Choroid plexus epithelial cell (primary cell): ENCODE measurements at regions not wholly inside any gene's neighbourhood (a gene's known extent, or its start where the extent isn't known, plus 50 kb on each side); places are given as distances from the start of the nearest gene placed in this dataset.
A peak's percentile ranks its signal among the peaks of the same experiment; 100 is the strongest.

Experiments used
- DNase-seq: peaks from one replicate; pipeline ENCODE4 v3.0.0-alpha.2; 2010; ENCODE audit warnings: low read depth
- H3K4me3 ChIP-seq: 2 replicates; pipeline ENCODE4 v1.5.1; 2011; ENCODE audit warnings: low read depth, mild to moderate bottlenecking, control low read depth, low read length, moderate library complexity
- CTCF ChIP-seq: conservative IDR thresholded peaks from 2 replicates; pipeline ENCODE4 v1.5.1; 2011; ENCODE audit warnings: low read depth, mild to moderate bottlenecking, control low read depth, inconsistent platforms, low read length, moderate library complexity

DNA sequence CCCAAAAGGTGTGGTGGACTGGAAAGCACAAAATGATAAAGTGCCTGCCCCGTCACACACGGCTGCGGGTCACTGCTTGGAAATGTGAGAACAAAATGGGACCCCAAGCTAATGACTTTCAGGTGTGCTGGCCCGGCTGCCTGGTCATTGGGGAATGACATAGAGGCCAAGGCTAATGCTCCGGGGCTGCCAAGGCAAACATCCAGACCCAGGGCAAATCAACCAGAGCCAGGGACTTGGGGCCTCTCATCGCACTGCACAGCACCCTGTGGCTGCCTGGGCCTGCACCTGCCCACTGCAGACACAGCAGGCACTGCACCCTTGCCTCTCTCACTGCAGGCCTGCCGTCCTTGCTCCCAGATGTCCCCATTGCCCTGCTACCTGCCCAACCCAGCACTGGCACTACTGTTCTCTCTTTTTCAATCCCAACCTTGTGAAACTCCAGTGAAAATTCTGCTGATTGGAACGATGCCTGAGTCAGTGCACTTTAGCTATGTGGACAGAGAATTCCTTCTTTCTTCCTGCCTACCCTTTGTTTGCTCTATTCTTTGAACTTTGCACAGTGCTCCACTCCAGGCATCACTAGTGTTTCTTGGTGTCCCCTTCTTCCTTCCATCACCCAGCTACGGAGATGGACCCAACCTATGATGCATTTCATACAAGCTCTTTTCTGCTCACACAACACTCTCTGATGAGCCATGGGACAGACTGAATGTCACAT lies 849.5 kb downstream of the MAFB start:
- no peak for TF ChIP-seq CTCF

DNA sequence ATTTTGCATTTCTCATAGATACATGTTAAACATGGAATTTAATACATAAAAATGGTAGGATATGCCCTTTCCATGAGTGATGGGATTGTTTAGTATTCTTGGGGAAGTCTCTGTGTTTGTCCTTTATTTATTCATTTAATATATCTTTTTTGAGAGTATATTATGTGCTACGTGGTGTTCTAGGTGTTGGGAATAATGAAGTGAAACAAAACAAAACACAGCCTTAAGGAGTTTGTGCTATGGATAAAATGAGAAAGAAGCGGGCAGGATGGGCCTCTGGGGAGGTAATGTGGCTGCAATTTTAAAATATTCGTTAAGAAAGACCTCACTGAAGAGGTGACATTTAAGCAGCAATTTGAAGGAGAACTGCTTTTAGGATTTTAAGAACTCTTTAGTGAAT lies 851.5 kb downstream of the MAFB start:
- no peak for DNase-seq
- H3K4me3 ChIP-seq: no peak overlapping the region
- TF ChIP-seq CTCF: no peak

More for the DNA sequence above, 849.5 kb downstream of the MAFB start:
- no peak overlapping the region for H3K4me3 ChIP-seq
- no peak for DNase-seq

DNA sequence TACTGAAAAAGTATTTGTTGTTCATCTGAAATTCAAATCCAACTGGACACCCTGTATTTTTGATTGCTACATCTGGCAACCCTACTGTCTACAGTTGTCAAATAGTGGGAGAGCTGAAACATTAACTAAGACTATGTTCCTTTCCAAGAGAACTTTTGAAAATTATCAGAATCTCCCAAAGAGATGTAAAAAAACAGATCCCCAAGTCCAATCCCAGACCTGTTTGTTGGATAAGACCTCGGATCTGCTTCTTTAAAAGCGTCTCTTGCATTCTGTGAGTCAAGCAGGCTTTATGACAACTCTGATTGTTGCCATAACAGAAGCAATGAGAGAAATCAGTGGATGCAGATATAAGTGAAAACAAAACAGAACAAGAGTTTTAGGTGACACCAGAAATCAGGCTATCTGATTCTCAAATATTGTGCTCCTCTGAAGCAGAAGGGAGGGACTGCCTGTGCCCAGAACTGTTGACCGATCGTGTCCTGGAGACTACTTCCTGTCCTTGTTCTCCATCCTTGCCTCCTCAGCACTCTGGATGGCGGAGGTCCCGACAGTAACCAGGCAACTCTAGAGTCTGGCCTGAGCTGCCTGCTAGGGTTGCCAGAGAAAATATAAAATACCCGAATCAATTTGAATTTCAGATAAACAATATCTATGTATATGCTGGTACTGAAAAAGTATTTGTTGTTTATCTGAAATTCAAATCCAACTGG lies 853.8 kb downstream of the MAFB start:
- no peak for DNase-seq
- H3K4me3 ChIP-seq: no peak overlapping the region
- no peak for TF ChIP-seq CTCF

DNA sequence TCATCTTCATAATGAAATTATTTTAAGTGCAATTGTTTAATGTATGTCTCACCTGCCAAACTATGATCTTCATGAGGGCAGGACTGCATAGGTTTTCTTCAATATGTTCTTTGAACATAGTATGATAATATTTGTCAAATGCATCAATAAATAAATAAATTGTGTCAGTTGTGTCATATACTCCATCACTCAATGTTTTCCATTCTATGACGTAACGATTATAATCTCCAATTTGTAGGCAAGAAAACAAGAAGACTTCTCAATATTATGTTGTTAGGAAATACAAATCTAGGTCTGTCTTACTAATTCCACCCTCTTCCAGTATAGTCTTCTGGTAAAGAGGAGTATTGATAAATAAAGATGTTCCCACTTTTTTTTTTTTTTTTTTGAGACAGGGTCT lies 858.1 kb downstream of the MAFB start:
- no peak overlapping the region for H3K4me3 ChIP-seq
- TF ChIP-seq CTCF: no peak
- DNase-seq: no peak

DNA sequence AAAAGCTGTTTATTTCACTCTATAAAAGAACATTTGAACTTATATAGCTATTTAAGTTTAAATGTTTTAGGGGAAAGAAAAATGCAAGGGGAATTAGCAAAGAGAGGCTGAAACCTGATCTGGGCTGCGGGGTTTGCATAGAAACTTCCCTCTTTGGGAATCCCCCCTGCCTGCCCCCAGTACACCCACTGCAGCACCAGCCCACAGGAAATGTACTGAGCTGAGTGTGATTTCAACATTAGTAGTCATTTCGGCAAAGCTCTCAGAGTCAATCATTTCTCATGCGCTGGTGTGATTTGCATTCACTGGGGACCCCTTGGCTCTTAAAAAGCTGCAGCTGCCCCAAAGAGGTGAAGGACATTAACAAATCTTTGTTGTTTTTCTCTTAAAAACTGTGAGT lies 859.4 kb downstream of the MAFB start:
- DNase-seq: no peak
- no peak overlapping the region for H3K4me3 ChIP-seq
- no peak for TF ChIP-seq CTCF

GRCh38 chr20:39829256-39829655 lies 859.8 kb downstream of the MAFB start:
- no peak overlapping the region for H3K4me3 ChIP-seq
- DNase-seq: peak; percentile 59
- peak; percentile 78 for TF ChIP-seq CTCF

DNA sequence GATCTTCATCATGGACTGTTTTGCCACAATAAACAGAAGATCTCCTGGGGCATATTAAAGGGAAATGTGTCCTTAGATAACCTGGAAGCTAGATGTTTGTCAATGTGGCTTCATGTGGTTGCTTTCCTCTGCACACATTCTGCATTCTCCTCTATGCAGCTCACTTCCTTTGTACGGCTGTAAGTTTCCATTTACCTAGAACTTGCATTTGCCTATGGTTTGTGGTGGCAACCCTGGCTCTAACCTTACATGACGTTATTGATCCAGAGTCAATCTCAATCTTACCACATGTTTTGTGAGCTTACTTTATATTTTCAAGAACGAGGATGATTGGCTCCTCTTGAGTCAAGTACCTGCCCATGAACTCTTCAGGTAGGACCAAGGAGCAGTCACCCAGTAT lies 863.1 kb downstream of the MAFB start:
- no peak for TF ChIP-seq CTCF
- no peak overlapping the region for H3K4me3 ChIP-seq
- DNase-seq: peak; percentile 79
